H9 (cell line): ENCODE measurements at regions not wholly inside any gene's neighbourhood (a gene's known extent, or its start where the extent isn't known, plus 50 kb on each side); places are given as distances from the start of the nearest gene placed in this dataset.

ENCODE experiments used
- DNase-seq: peaks from one replicate; pipeline ENCODE4 v3.0.0-alpha.2; 2017
- H2AFZ ChIP-seq: one replicate; pipeline ENCODE4 v1.6.1; 2013; ENCODE audit warnings: mild to moderate bottlenecking, low read length, control low read depth, moderate library complexity
- H2AK5ac ChIP-seq: 2 replicates; pipeline ENCODE4 v1.6.1; 2013; ENCODE audit warnings: low read length, control low read depth, mixed read lengths; ENCODE audit not compliant: insufficient read length
- H2BK120ac ChIP-seq: one replicate; pipeline ENCODE4 v1.6.1; 2013; ENCODE audit warnings: low read depth, mild to moderate bottlenecking, low read length, control low read depth, inconsistent platforms; ENCODE audit not compliant: poor library complexity, severe bottlenecking
- H2BK12ac ChIP-seq: 2 replicates; pipeline ENCODE4 v1.6.1; 2013; ENCODE audit warnings: low read length, control low read depth, mixed read lengths, low read depth; ENCODE audit not compliant: insufficient read length
- H2BK15ac ChIP-seq: 2 replicates; pipeline ENCODE4 v1.6.1; 2013; ENCODE audit warnings: low read depth, low read length, control low read depth
- H2BK20ac ChIP-seq: one replicate; pipeline ENCODE4 v1.6.1; 2013; ENCODE audit warnings: low read depth, mild to moderate bottlenecking, low read length, control low read depth, inconsistent platforms; ENCODE audit not compliant: poor library complexity, severe bottlenecking
- H2BK5ac ChIP-seq: 2 replicates; pipeline ENCODE4 v1.6.1; 2013; ENCODE audit warnings: low read length, control low read depth, mixed read lengths; ENCODE audit not compliant: insufficient read length
- H3K14ac ChIP-seq: 2 replicates; pipeline ENCODE4 v1.6.1; 2013; ENCODE audit warnings: low read length, control low read depth; ENCODE audit not compliant: insufficient read depth
- H3K18ac ChIP-seq: 2 replicates; pipeline ENCODE4 v1.6.1; 2013; ENCODE audit warnings: low read depth, mild to moderate bottlenecking, mixed read lengths, low read length, control low read depth; ENCODE audit not compliant: insufficient read length
- H3K23ac ChIP-seq: 2 replicates; pipeline ENCODE4 v1.6.1; 2013; ENCODE audit warnings: low read length, control low read depth, mixed read lengths, low read depth; ENCODE audit not compliant: insufficient read length
- H3K23me2 ChIP-seq: 2 replicates; pipeline ENCODE4 v1.6.1; 2013; ENCODE audit warnings: low read depth, mild to moderate bottlenecking, mixed read lengths, low read length, control low read depth; ENCODE audit not compliant: insufficient read length, poor library complexity, severe bottlenecking
- H3K27ac ChIP-seq: 2 replicates; pipeline ENCODE4 v1.5.1; 2013; ENCODE audit warnings: low read length, control low read depth, mixed read lengths, low read depth; ENCODE audit not compliant: insufficient read length
- H3K27me3 ChIP-seq: 2 replicates; pipeline ENCODE4 v1.6.1; 2013; ENCODE audit warnings: low read length, control low read depth, inconsistent platforms; ENCODE audit not compliant: insufficient read depth
- H3K4ac ChIP-seq: 2 replicates; pipeline ENCODE4 v1.6.1; 2013; ENCODE audit warnings: low read depth, mild to moderate bottlenecking, control low read depth, inconsistent platforms, low read length, moderate library complexity
- H3K4me1 ChIP-seq: 2 replicates; pipeline ENCODE4 v1.6.1; 2013; ENCODE audit warnings: low read length, control low read depth, inconsistent platforms; ENCODE audit not compliant: insufficient read depth
- H3K4me2 ChIP-seq: 2 replicates; pipeline ENCODE4 v1.6.1; 2013; ENCODE audit warnings: low read length, control low read depth, mixed read lengths; ENCODE audit not compliant: insufficient read length, insufficient read depth
- H3K56ac ChIP-seq: 2 replicates; pipeline ENCODE4 v1.6.1; 2013; ENCODE audit warnings: low read depth, mild to moderate bottlenecking, mixed read lengths, low read length, control low read depth; ENCODE audit not compliant: insufficient read length
- H3K79me1 ChIP-seq: 2 replicates; pipeline ENCODE4 v1.6.1; 2013; ENCODE audit warnings: low read depth, mild to moderate bottlenecking, moderate library complexity, low read length, control low read depth, inconsistent platforms; ENCODE audit not compliant: insufficient read depth, poor library complexity, severe bottlenecking
- H3K79me2 ChIP-seq: 2 replicates; pipeline ENCODE4 v1.6.1; 2013; ENCODE audit warnings: low read length, control low read depth, inconsistent platforms; ENCODE audit not compliant: insufficient read depth
- H3K9ac ChIP-seq: 2 replicates; pipeline ENCODE4 v1.6.1; 2013; ENCODE audit warnings: low read length, control low read depth, mixed read lengths; ENCODE audit not compliant: insufficient read length; ENCODE audit errors: extremely low read depth
- H3K9me3 ChIP-seq: one replicate; pipeline ENCODE4 v1.6.1; 2013; ENCODE audit warnings: low read depth, low read length, inconsistent platforms; ENCODE audit not compliant: control insufficient read depth
- H3T11ph ChIP-seq: one replicate; pipeline ENCODE4 v1.6.1; 2013; ENCODE audit warnings: mild to moderate bottlenecking, low read length, control low read depth, inconsistent platforms
- H4K20me1 ChIP-seq: one replicate; pipeline ENCODE4 v1.6.1; 2013; ENCODE audit not compliant: control insufficient read depth, insufficient read length, insufficient read depth
- H4K5ac ChIP-seq: 2 replicates; pipeline ENCODE4 v1.6.1; 2013; ENCODE audit warnings: low read depth, mild to moderate bottlenecking, mixed read lengths, low read length, control low read depth; ENCODE audit not compliant: insufficient read length
- H4K8ac ChIP-seq: replicated peaks from 2 replicates; pipeline ENCODE4 v1.6.1; 2013; ENCODE audit warnings: low read length, control low read depth, mixed read lengths, low read depth; ENCODE audit not compliant: insufficient read length
- H4K91ac ChIP-seq: 2 replicates; pipeline ENCODE4 v1.6.1; 2013; ENCODE audit warnings: low read depth, mild to moderate bottlenecking, moderate library complexity, mixed read lengths, low read length, control low read depth; ENCODE audit not compliant: insufficient read length
- H3K27ac Mint-ChIP-seq, 3 experiments: 2 replicates in 2 of 3; 3 replicates in 1 of 3; pipeline ENCODE4 v1.8.0; 2020 to 2021; ENCODE audit warnings: mixed read lengths in 3 of 3, mild to moderate bottlenecking in 1 of 3, moderate library complexity in 1 of 3
- H3K27me3 Mint-ChIP-seq: 2 replicates; pipeline ENCODE4 v1.8.0; 2021; ENCODE audit warnings: low read depth, mild to moderate bottlenecking, moderate library complexity, mixed read lengths
- H3K36me3 Mint-ChIP-seq, 3 experiments: 2 replicates in 2 of 3; 3 replicates in 1 of 3; pipeline ENCODE4 v1.8.0; 2020 to 2021; ENCODE audit warnings: low read depth in 3 of 3, mixed read lengths in 3 of 3; ENCODE audit not compliant: insufficient read depth in 1 of 3
- H3K4me1 Mint-ChIP-seq, 2 experiments: 2 replicates each; pipeline ENCODE4 v1.8.0; 2020; ENCODE audit warnings: mixed read lengths in 2 of 2
- H3K4me3 Mint-ChIP-seq, 2 experiments: 2 replicates in 1 of 2; 3 replicates in 1 of 2; pipeline ENCODE4 v1.8.0; 2020 to 2021; ENCODE audit warnings: mild to moderate bottlenecking in 2 of 2, mixed read lengths in 2 of 2, moderate library complexity in 1 of 2
- H3K9me3 Mint-ChIP-seq, 2 experiments: 2 replicates in 1 of 2; 3 replicates in 1 of 2; pipeline ENCODE4 v1.8.0; 2020; ENCODE audit warnings: mild to moderate bottlenecking in 2 of 2, mixed read lengths in 2 of 2, moderate library complexity in 1 of 2
- CTCF ChIP-seq: fragments of 200-600 bp; sonication (generic); conservative IDR thresholded peaks from 3 replicates; pipeline ENCODE4 v1.8.0; 2021; ENCODE audit warnings: antibody characterized with exemption, mild to moderate bottlenecking
- WGBS: extraction: QIAGEN DNeasy Blood & Tissue Kit; methylation state at CpG from one replicate; pipeline ENCODE4 v1.1.7; 2013; ENCODE audit warnings: missing lambda C conversion rate, low lambda C conversion rate, mixed read lengths; ENCODE audit not compliant: insufficient read length; ENCODE audit errors: extremely low coverage; 5-methylcytosine and 5-hydroxymethylcytosine counted together

GRCh38 chr1:4587721-4588120 is 66.7 kb upstream of the AJAP1 start:
- no peaks in the 10 kb centered on the region for H3K4me1 ChIP-seq
- Mint-ChIP-seq H3K27me3 (peaks cover 27% of the 10 kb centered on the region), H3K27ac (no peak overlapping the region)

More at GRCh38 chr1:4587721-4588120, 66.7 kb upstream of the AJAP1 start:
- DNase-seq, result no peak
- Histone ChIP-seq H2BK12ac (no peak overlapping the region), H2BK120ac (no peak overlapping the region), H3K23me2 (no peaks in the 10 kb centered on the region), H3K27ac (no peak overlapping the region), H3K56ac (no peak overlapping the region), H3K14ac (no peak overlapping the region), H3K27me3 (no peaks in the 10 kb centered on the region), H3K9ac (no peak overlapping the region), H3K18ac (no peak overlapping the region), H2BK20ac (no peak overlapping the region), H3K4me2 (no peak overlapping the region), H3K9me3 (no peaks in the 10 kb centered on the region), H3K4ac (no peak overlapping the region), H2BK15ac (no peak overlapping the region), H2AK5ac (no peak overlapping the region), H2BK5ac (no peak overlapping the region), H4K91ac (no peak overlapping the region), H4K5ac (no peak overlapping the region), H3K79me2 (no peaks in the 10 kb centered on the region), H4K20me1 (no peaks in the 10 kb centered on the region), H4K8ac (no peak overlapping the region), H3K79me1 (no peaks in the 10 kb centered on the region), H3T11ph (no peak overlapping the region), H2AFZ (no peak overlapping the region), H3K23ac (no peak overlapping the region)
- WGBS, result no CpG with 5 or more reads among the region's 6 CpGs
- TF ChIP-seq CTCF, result no peak
- Mint-ChIP-seq H3K36me3 (no peaks in the 10 kb centered on the region), H3K9me3 (no peaks in the 10 kb centered on the region), H3K4me1 (peaks cover 2 to 4% of the 10 kb centered on the region in 2 experiments), H3K4me3 (no peak overlapping the region)
